GM23248 (cell line): ENCODE measurements at regions not wholly inside any gene's neighbourhood (a gene's known extent, or its start where the extent isn't known, plus 50 kb on each side); places are given as distances from the start of the nearest gene placed in this dataset.

Experiments
- DNase-seq: peaks from one replicate; pipeline ENCODE4 v3.0.0-alpha.2; 2015
- H2AFZ ChIP-seq: fragments of 200-600 bp; sonication (generic); 2 replicates; pipeline ENCODE4 v1.6.1; 2016; ENCODE audit warnings: antibody characterized with exemption
- H3F3A ChIP-seq: fragments of 200-600 bp; sonication (generic); 2 replicates; pipeline ENCODE4 v1.6.1; 2016; ENCODE audit warnings: mild to moderate bottlenecking, antibody characterized with exemption, mixed run types; ENCODE audit not compliant: insufficient read depth
- H3K27ac ChIP-seq: fragments of 200-600 bp; sonication (generic); 2 replicates; pipeline ENCODE4 v1.5.1; 2016; ENCODE audit warnings: mild to moderate bottlenecking
- H3K27me3 ChIP-seq: fragments of 200-600 bp; sonication (generic); replicated peaks from 2 replicates; pipeline ENCODE4 v1.6.1; 2016; ENCODE audit warnings: mild to moderate bottlenecking; ENCODE audit not compliant: insufficient read depth
- H3K36me3 ChIP-seq: fragments of 200-600 bp; sonication (generic); 2 replicates; pipeline ENCODE4 v1.6.1; 2016; ENCODE audit warnings: low read depth, mild to moderate bottlenecking
- H3K4me1 ChIP-seq: fragments of 200-600 bp; sonication (generic); 2 replicates; pipeline ENCODE4 v1.6.1; 2016; ENCODE audit warnings: mild to moderate bottlenecking; ENCODE audit not compliant: insufficient read depth
- H3K4me2 ChIP-seq: fragments of 200-600 bp; sonication (generic); one replicate; pipeline ENCODE4 v1.6.1; 2016; ENCODE audit warnings: mild to moderate bottlenecking; ENCODE audit not compliant: unreplicated experiment
- H3K4me3 ChIP-seq: fragments of 200-600 bp; sonication (generic); 2 replicates; pipeline ENCODE4 v1.5.1; 2016; ENCODE audit warnings: mild to moderate bottlenecking
- H3K79me2 ChIP-seq: fragments of 200-600 bp; sonication (generic); 2 replicates; pipeline ENCODE4 v1.6.1; 2016; ENCODE audit warnings: mild to moderate bottlenecking; ENCODE audit not compliant: insufficient read depth
- H3K9ac ChIP-seq: fragments of 200-600 bp; sonication (generic); 2 replicates; pipeline ENCODE4 v1.6.1; 2016; ENCODE audit warnings: mild to moderate bottlenecking
- H3K9me2 ChIP-seq: fragments of 200-600 bp; sonication (generic); 2 replicates; pipeline ENCODE4 v1.6.1; 2016; ENCODE audit warnings: mixed run types, mild to moderate bottlenecking, moderate library complexity; ENCODE audit not compliant: insufficient read depth
- H3K9me3 ChIP-seq: fragments of 200-600 bp; sonication (generic); one replicate; pipeline ENCODE4 v1.6.1; 2017; ENCODE audit warnings: low read depth
- H4K20me1 ChIP-seq: fragments of 200-600 bp; sonication (generic); 2 replicates; pipeline ENCODE4 v1.6.0; 2016; ENCODE audit not compliant: insufficient read depth
- EZH2 ChIP-seq: fragments of 200-600 bp; sonication (generic); IDR thresholded peaks from 2 replicates; pipeline ENCODE4 v1.6.1; 2018; ENCODE audit warnings: antibody characterized with exemption, mild to moderate bottlenecking; ENCODE audit not compliant: insufficient read depth, poor library complexity, severe bottlenecking
- EZH2phosphoT487 ChIP-seq: fragments of 200-600 bp; sonication (generic); IDR thresholded peaks from 2 replicates; pipeline ENCODE4 v1.6.1; 2018; ENCODE audit warnings: antibody characterized with exemption, moderate library complexity, mild to moderate bottlenecking, low read depth; ENCODE audit not compliant: insufficient read depth
- WGBS, 2 experiments: methylation state at CpG; one replicate each; pipeline ENCODE4 v1.1.6; 2015 to 2017; ENCODE audit warnings: low lambda C conversion rate in 2 of 2, low coverage in 1 of 2; ENCODE audit errors: missing lambda C conversion rate in 2 of 2; 5-methylcytosine and 5-hydroxymethylcytosine counted together
- in situ Hi-C: fragments of 300-500 bp; cut with MboI; formaldehyde crosslinking; loops from 2 replicates; pipeline ENCODE4 v1.15.0; 2020

- 50 to 53% methylated on average over 4 of the region's 4 CpGs for WGBS, 2 experiments
- no peak overlapping the region for H3K27ac ChIP-seq
- H3K9ac ChIP-seq = no peak overlapping the region
These were observed 130.9 kb upstream of the AJAP1 start for GRCh38 chr1:4523551-4523950.

DNA sequence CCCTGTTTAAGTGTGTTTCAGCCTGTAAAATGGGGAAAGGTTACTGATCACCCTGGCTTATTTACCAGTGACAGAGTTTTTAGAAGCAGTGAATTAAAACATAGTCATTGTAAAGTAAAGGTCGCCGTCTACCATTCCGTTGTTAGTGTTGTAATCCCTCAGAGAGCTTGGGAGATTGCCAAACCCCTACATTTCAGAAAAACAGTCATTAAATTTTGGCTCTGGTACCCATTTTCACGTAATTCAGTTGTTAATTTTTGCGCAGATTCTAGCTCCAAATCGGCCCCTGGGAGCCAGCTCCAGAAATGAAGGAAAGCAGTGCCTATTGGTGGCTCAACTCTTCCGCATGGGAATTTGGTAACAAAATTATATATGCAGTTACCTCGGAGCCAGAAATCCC, 127.7 kb upstream of the AJAP1 start:
- whole genome bisulfite sequencing, 2 experiments = 14 to 17% methylated on average over 8 of the region's 8 CpGs

More at GRCh38 chr1:4523551-4523950, 130.9 kb upstream of the AJAP1 start:
- Histone ChIP-seq H3K27me3 (no peaks in the 10 kb centered on the region), H3K4me1 (no peaks in the 10 kb centered on the region), H3K79me2 (no peaks in the 10 kb centered on the region), H4K20me1 (no peaks in the 10 kb centered on the region), H3K4me3 (no peak overlapping the region), H3K9me3 (no peaks in the 10 kb centered on the region), H3K36me3 (no peaks in the 10 kb centered on the region), H3K9me2 (no peaks in the 10 kb centered on the region), H3K4me2 (no peak overlapping the region), H3F3A (no peaks in the 10 kb centered on the region), H2AFZ (no peak overlapping the region)
- TF ChIP-seq EZH2phosphoT487 (no peak), EZH2 (no peak)
- in situ Hi-C loops = no loop called here
- DNase-seq = no peak

GRCh38 chr1:4527819-4528218, 126.6 kb upstream of the AJAP1 start:
- Histone ChIP-seq H3K9ac (no peak overlapping the region), H3K27me3 (no peaks in the 10 kb centered on the region), H3K36me3 (no peaks in the 10 kb centered on the region), H4K20me1 (no peaks in the 10 kb centered on the region), H3K9me3 (no peaks in the 10 kb centered on the region), H3F3A (no peaks in the 10 kb centered on the region), H3K4me3 (no peak overlapping the region), H3K4me2 (no peak overlapping the region), H3K4me1 (no peaks in the 10 kb centered on the region), H3K79me2 (no peaks in the 10 kb centered on the region), H3K9me2 (no peaks in the 10 kb centered on the region), H2AFZ (no peak overlapping the region), H3K27ac (no peak overlapping the region)
- 9 to 17% methylated on average over 18 of the region's 18 CpGs for WGBS, 2 experiments
- no peak for DNase-seq
- TF ChIP-seq EZH2phosphoT487 = no peak
- TF ChIP-seq EZH2 = no peak
- in situ Hi-C loops = no loop called here

More for the DNA sequence above, 127.7 kb upstream of the AJAP1 start:
- Histone ChIP-seq H4K20me1 (no peaks in the 10 kb centered on the region), H3K27me3 (no peaks in the 10 kb centered on the region), H3K4me1 (no peaks in the 10 kb centered on the region), H2AFZ (no peak overlapping the region), H3K9me2 (no peaks in the 10 kb centered on the region), H3F3A (no peaks in the 10 kb centered on the region), H3K9me3 (no peaks in the 10 kb centered on the region), H3K79me2 (no peaks in the 10 kb centered on the region), H3K4me3 (no peak overlapping the region), H3K4me2 (no peak overlapping the region), H3K36me3 (no peaks in the 10 kb centered on the region), H3K9ac (no peak overlapping the region), H3K27ac (no peak overlapping the region)
- in situ Hi-C loops = no loop called here
- TF ChIP-seq EZH2phosphoT487 (no peak), EZH2 (no peak)
- no peak for DNase-seq

DNA sequence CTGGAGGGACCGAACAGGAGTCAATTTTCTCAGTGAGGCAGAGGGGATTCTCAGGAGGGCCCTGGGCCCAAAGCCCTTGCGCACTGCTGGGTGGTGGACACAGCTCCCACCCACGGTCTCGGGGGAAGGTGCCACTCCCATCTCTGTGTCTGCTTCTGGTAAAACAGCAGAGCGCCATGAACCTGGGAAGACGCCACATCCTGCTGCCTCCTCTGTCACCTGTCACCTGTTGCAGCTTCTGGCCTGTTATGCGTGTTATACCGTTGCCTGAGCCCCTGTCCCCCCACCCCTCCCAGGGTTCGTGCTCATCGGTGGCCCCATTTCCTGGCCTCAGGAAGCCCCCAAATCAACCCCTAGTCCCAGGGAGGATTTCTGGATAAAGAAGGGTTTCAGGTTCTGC, 125.8 kb upstream of the AJAP1 start:
- Histone ChIP-seq H3F3A (no peaks in the 10 kb centered on the region), H3K4me1 (no peaks in the 10 kb centered on the region), H3K79me2 (no peaks in the 10 kb centered on the region), H2AFZ (no peak overlapping the region), H3K27ac (no peak overlapping the region), H3K36me3 (no peaks in the 10 kb centered on the region), H3K9me2 (no peaks in the 10 kb centered on the region), H3K9me3 (no peaks in the 10 kb centered on the region), H3K4me3 (no peak overlapping the region), H3K4me2 (no peak overlapping the region), H3K27me3 (no peaks in the 10 kb centered on the region), H3K9ac (no peak overlapping the region), H4K20me1 (no peaks in the 10 kb centered on the region)
- DNase-seq = no peak
- in situ Hi-C loops = no loop called here
- no peak for TF ChIP-seq EZH2
- no peak for TF ChIP-seq EZH2phosphoT487
- 40 to 43% methylated on average over 10 of the region's 10 CpGs for WGBS, 2 experiments
